Bronchial epithelial cell (primary cell): ENCODE measurements at regions not wholly inside any gene's neighbourhood (a gene's known extent, or its start where the extent isn't known, plus 50 kb on each side); places are given as distances from the start of the nearest gene placed in this dataset.

Experiments
- DNase-seq: peaks from one replicate; pipeline ENCODE4 v3.0.0-alpha.2; 2010; ENCODE audit warnings: low read depth
- FAIRE-seq: peaks from 2 replicates; lab custom pipeline; 2011; peaks lifted over from hg19 to GRCh38; lab: Jason Lieb, UNC
- H3K27me3 ChIP-seq: 2 replicates; pipeline ENCODE4 v1.5.1; 2011; ENCODE audit warnings: low read length; ENCODE audit not compliant: control insufficient read depth, insufficient read depth
- H3K36me3 ChIP-seq: 2 replicates; pipeline ENCODE4 v1.5.1; 2011; ENCODE audit warnings: low read length; ENCODE audit not compliant: control insufficient read depth, insufficient read depth
- H3K4me3 ChIP-seq: 2 replicates; pipeline ENCODE4 v1.5.1; 2011; ENCODE audit warnings: mild to moderate bottlenecking, low read depth, low read length, control low read depth
- CTCF ChIP-seq: IDR thresholded peaks from 2 replicates; pipeline ENCODE4 v1.5.1; 2011; ENCODE audit warnings: mild to moderate bottlenecking, moderate library complexity, low read length, control low read depth, inconsistent platforms; ENCODE audit not compliant: insufficient read depth, severe bottlenecking

DNA sequence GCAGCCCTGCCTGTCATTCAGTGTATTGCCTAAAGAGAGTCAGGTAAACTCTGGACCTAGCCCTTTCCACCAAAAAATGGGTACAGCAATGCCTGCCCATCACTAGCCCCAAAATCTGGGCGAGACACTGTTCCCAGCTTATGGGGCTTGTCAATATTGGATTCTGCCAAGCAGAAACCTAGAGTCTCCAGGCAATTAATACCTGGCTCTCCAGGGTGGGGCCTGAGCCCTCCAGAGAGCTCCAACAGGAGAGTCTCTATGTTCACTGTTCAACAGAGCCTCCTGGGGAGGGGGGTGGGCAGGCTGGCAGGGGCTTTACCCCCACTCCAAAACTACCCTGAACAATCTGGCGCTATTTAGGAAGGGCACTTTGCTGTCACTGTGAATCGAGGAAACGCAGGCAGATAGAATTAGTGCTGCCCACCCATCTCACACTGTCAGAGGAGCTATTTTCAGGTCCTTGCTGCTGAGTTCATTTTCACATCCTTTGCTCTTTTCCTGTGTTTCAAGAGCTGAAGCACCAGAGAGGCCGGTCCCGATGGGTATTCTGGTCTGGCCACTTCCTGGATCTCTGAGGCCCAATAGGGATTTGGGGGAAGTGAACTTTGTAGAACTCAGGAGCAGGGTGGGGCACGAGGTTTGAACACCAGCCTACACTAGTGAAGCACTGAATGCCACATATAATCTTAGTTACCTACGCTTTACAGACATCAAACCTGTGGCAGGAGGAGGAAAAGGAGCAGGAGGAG is 121.8 kb downstream of the C5orf15 start:
- TF ChIP-seq CTCF: no peak
- no peak for DNase-seq
- Histone ChIP-seq H3K27me3 (peaks cover 13% of the 10 kb centered on the region), H3K36me3 (no peaks in the 10 kb centered on the region), H3K4me3 (no peak overlapping the region)
- no peak for FAIRE-seq

DNA sequence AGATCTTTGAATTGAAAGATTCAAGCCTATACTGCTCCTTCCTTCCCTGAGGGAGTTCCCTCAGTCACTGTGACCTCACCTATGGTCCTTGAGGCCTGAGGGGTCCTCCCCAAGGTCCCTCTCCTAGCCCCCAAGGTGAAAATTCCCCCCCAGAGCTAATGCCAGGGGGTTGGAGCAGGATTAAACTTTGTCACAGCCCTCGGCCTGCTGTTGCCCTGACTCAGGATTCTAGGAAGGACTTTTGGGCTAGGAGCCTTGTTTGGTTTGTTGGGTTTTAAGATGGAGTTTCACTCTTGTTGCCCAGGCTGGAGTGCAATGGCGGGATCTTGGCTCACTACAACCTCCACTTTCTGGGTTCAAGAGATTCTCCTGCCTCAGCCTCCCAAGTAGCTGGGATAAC is 123.2 kb downstream of the C5orf15 start:
- no peak for FAIRE-seq
- peaks cover 6% of the 10 kb centered on the region for H3K27me3 ChIP-seq

DNA sequence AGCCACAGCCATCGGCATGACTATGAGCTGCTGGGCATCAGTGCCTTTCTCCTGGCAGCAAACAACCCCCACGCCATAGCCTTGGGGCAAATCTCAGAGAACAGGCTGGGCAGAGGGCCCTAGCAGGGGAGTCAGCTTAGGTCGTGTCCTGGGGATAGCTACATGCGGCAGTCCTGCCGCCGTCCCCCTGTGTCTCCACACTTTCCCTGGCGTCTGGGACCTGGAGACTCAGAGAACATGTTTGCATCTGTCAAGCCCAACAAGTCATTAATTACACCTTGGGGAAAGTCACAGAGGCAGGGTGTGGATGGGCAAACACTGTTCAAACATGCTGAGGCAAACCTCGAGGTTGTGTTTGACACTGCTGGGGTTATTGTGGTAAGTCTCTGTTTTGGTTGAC is 123.6 kb downstream of the C5orf15 start:
- DNase-seq (peak; percentile 87), FAIRE-seq (no peak)
- peaks cover 9% of the 10 kb centered on the region for H3K27me3 ChIP-seq
- no peak for TF ChIP-seq CTCF
- no peak overlapping the region for H3K4me3 ChIP-seq
- H3K36me3 ChIP-seq: no peaks in the 10 kb centered on the region

More for the DNA sequence above, 123.2 kb downstream of the C5orf15 start:
- DNase-seq: no peak
- no peak for TF ChIP-seq CTCF
- Histone ChIP-seq H3K4me3 (no peak overlapping the region), H3K36me3 (no peaks in the 10 kb centered on the region)

DNA sequence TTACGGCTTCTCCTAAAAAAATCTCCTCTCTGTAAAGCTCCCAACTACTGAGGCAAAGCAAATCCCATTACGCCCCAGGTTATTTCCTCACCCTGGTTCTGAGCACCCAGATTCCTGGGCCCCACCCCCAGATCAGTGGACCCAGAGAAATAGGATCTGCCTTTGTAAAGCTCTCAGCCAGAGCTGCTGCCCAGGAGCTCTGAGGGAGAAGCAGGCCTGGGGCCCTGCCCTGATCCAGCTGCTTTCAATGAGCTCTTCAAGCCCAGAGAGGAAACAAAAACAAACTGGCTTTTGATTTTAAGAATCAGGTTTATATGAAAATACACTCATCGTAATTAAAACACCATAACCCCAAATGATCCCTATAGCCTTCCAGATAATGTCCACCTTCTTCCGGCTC is 124.5 kb downstream of the C5orf15 start:
- FAIRE-seq (no peak), DNase-seq (no peak)
- Histone ChIP-seq H3K27me3 (peaks cover 7% of the 10 kb centered on the region), H3K4me3 (no peak overlapping the region), H3K36me3 (no peaks in the 10 kb centered on the region)
- no peak for TF ChIP-seq CTCF

DNA sequence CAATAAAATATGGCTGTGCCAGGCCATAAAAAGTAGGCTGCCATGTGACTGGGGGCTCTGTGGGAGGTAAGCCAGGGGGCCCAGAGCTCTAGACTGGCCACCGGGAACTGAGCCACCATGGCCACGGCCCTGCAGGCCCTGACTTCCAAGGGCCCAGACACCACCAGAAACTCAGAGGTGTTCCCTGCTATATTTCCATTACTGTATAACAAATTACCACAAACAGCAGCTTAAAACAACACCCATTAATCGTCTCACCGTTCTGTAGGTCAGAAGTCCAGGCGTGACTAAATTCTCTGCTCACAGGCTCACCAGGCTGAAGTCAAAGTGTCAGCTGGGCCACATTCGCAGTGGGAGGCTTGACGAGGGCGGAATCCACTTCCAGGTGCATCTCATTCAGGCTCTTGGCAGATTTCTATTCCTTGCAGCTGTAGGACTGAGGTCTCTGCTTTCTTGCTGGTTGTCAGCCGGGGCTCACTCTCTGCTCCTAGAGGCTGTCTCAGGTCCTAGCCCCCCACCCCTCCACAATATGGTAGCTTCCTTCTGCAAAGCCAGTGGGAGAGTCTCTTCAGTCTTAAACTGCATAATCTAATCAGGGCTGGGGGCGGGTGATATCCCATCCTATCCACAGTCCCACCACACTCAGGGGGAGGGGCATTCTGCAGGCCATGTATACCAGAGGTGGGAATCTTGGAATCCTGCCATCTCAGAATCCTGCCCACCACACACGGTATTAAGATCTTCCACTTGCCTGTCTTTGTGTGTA is 125.4 kb downstream of the C5orf15 start:
- Histone ChIP-seq H3K36me3 (no peaks in the 10 kb centered on the region), H3K4me3 (no peak overlapping the region), H3K27me3 (peaks cover 9% of the 10 kb centered on the region)
- FAIRE-seq: no peak
- no peak for DNase-seq
- no peak for TF ChIP-seq CTCF
